Activated naive CD4-positive, alpha-beta T cell treated with anti-CD3 and anti-CD28 coated beads, Interleukin-2, amount 10 ng/mL, durations not matched to agents 7 days and 5 days (primary cell): ENCODE measurements at regions not wholly inside any gene's neighbourhood (a gene's known extent, or its start where the extent isn't known, plus 50 kb on each side); places are given as distances from the start of the nearest gene placed in this dataset.

Source experiments
- CTCF ChIA-PET: fragments of 350-600 bp; sonication (Branson Sonifier 250); formaldehyde crosslinking; loops from one replicate; lab custom pipeline; 2021; ENCODE audit warnings: antibody characterized with exemption; lab: Charles Lee
- DNase-seq: peaks from one replicate; pipeline ENCODE4 v3.0.0-alpha.2; 2020
- H3K27ac Mint-ChIP-seq: one replicate; pipeline ENCODE4 v1.8.0; 2021; ENCODE audit warnings: mild to moderate bottlenecking, moderate library complexity, mixed read lengths
- H3K27me3 Mint-ChIP-seq: one replicate; pipeline ENCODE4 v1.8.0; 2021; ENCODE audit warnings: mild to moderate bottlenecking, mixed read lengths
- H3K36me3 Mint-ChIP-seq: one replicate; pipeline ENCODE4 v1.8.0; 2021; ENCODE audit warnings: mixed read lengths
- H3K4me1 Mint-ChIP-seq: one replicate; pipeline ENCODE4 v1.8.0; 2021; ENCODE audit warnings: mixed read lengths
- H3K4me3 Mint-ChIP-seq: one replicate; pipeline ENCODE4 v1.8.0; 2021; ENCODE audit warnings: mild to moderate bottlenecking, moderate library complexity, mixed read lengths
- H3K9me3 Mint-ChIP-seq: one replicate; pipeline ENCODE4 v1.8.0; 2021; ENCODE audit warnings: mixed read lengths

- no peaks in the 10 kb centered on the region for H3K9me3 Mint-ChIP-seq
- H3K4me1 Mint-ChIP-seq: peaks cover 95% of the 10 kb centered on the region
- no peaks in the 10 kb centered on the region for H3K27me3 Mint-ChIP-seq
- H3K36me3 Mint-ChIP-seq: peaks cover 89% of the 10 kb centered on the region
- DNase-seq: no peak
- CTCF ChIA-PET: interaction anchor here (1.1 to 1.4 kb wide), 2 partner anchors 29 to 36 kb away, joined by 3 to 5 read pairs; no protein-coding TSS in a partner anchor
- H3K27ac Mint-ChIP-seq: peak overlapping the region; percentile 93
- peak overlapping the region; percentile 85 for H3K4me3 Mint-ChIP-seq
These were observed 75.8 kb downstream of the DAD1 start for GRCh38 chr14:22513066-22513812.

DNA sequence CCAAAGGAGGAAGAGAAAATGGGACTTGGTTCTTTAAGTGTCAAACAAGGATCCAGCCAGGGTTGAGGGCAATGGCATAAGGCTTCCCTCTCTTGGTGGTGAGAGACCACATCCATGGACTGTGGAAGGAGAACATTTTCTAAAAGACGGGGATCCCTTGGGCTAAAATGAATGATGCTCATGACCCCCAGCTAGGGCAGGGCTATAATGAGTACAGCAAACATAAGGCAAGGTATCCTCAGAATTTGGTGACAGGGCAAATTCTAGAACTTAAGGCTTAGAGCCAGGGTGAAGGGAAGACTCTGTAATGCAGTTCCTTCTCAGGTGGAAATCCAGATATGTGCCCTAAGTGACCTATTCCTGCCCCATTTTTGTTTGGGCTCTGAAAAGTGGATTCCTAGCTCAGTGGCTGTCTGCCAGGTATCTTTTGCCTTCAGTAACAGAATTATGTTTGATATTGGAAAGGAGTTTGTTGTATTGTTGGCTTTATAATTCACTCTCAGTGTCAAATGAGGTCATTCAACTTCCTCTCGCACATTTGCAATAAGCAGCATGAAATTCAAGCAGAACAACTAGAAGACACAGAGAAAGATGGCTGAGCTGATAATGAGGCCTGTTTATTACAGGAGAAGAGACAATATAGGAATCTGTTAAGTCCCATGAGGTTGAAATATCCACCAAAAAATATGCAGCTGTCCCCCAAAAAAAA lies 76.8 kb downstream of the DAD1 start:
- Mint-ChIP-seq H3K27me3 (no peaks in the 10 kb centered on the region), H3K4me1 (peaks cover 92% of the 10 kb centered on the region), H3K27ac (peak overlapping the region; percentile 93), H3K36me3 (peaks cover 89% of the 10 kb centered on the region), H3K4me3 (peak overlapping the region; percentile 85), H3K9me3 (no peaks in the 10 kb centered on the region)
- no peak for DNase-seq
- CTCF ChIA-PET: interaction anchor here (1.1 kb wide), 1 partner anchor 13 kb away, joined by 5 read pairs; no protein-coding TSS in a partner anchor

GRCh38 chr14:22510527-22511110 lies 78.4 kb downstream of the DAD1 start:
- Mint-ChIP-seq H3K9me3 (no peaks in the 10 kb centered on the region), H3K27me3 (no peaks in the 10 kb centered on the region), H3K4me1 (peaks cover 93% of the 10 kb centered on the region), H3K36me3 (peaks cover 90% of the 10 kb centered on the region), H3K27ac (peak overlapping the region; percentile 93), H3K4me3 (peak overlapping the region; percentile 85)
- DNase-seq: no peak
- CTCF ChIA-PET: interaction anchor here (0.7 to 2.7 kb wide), 5 partner anchors 8 to 59 kb away, joined by 4 to 7 read pairs (median 6); no protein-coding TSS in a partner anchor

DNA sequence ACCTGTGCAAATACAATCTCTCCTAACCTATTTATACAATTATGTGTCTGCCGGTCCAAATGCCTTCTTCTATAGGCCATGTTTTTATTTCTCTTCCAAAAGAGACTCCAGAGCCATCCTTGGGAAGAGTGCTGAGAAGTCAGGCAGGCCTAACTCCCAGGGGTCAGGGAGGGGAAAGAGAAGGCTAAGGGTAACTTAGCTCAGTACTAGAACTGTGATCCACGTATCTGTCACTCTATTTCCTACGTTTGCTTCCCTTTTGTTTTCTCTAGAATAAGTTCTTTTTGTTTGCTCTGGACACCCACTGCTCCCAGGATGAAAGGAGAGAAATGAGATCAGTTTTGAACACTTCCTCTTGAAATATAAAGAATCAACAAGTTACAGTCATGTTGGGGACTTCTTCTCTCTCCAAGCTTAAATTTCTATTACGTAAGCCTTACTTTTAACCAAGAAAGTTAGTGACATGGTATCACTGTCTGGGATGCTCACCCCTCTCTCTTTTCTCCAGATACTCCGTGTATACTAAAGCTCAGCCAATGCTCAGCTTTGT lies 79.2 kb downstream of the DAD1 start:
- CTCF ChIA-PET: interaction anchor here (0.6 to 2.7 kb wide), 8 partner anchors 7 to 867 kb away, joined by 3 to 7 read pairs (median 4); no protein-coding TSS in a partner anchor
- Mint-ChIP-seq H3K27me3 (no peaks in the 10 kb centered on the region), H3K4me3 (peak overlapping the region; percentile 85), H3K36me3 (peaks cover 92% of the 10 kb centered on the region), H3K9me3 (no peaks in the 10 kb centered on the region), H3K27ac (peak overlapping the region; percentile 93), H3K4me1 (peaks cover 87% of the 10 kb centered on the region)
- no peak for DNase-seq

GRCh38 chr14:22509036-22509709 lies 79.9 kb downstream of the DAD1 start:
- CTCF ChIA-PET: interaction anchor here (0.6 to 2.7 kb wide), 12 partner anchors 8 to 867 kb away, joined by 3 to 7 read pairs (median 3); no protein-coding TSS in a partner anchor
- peak overlapping the region; percentile 85 for H3K4me3 Mint-ChIP-seq
- H3K27me3 Mint-ChIP-seq: no peaks in the 10 kb centered on the region
- H3K4me1 Mint-ChIP-seq: peaks cover 86% of the 10 kb centered on the region
- no peaks in the 10 kb centered on the region for H3K9me3 Mint-ChIP-seq
- DNase-seq: no peak
- H3K36me3 Mint-ChIP-seq: peaks cover 94% of the 10 kb centered on the region
- peak overlapping the region; percentile 93 for H3K27ac Mint-ChIP-seq

- Mint-ChIP-seq H3K4me1 (peaks cover 86% of the 10 kb centered on the region), H3K36me3 (peaks cover 95% of the 10 kb centered on the region), H3K27ac (peak overlapping the region; percentile 93), H3K4me3 (peak overlapping the region; percentile 85), H3K27me3 (no peaks in the 10 kb centered on the region), H3K9me3 (no peaks in the 10 kb centered on the region)
- CTCF ChIA-PET: interaction anchor here (0.6 to 2.7 kb wide), 11 partner anchors 9 to 587 kb away, joined by 3 to 7 read pairs (median 3); no protein-coding TSS in a partner anchor
- no peak for DNase-seq
These were observed 80.4 kb downstream of the DAD1 start for GRCh38 chr14:22508662-22509035.

DNA sequence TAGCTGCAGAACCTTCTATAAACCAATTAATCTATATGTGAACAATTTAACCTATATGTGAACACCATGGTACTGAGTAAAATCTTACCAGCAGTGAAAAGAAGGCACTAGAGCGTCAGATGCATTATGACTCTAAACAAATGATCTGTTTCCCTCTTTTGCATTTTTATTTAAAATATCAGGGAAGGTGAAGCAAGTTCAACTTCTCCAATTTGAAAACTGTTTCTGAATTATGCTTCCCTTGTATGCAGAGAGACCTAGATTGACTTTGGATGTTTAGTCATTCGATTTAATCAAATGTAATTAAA lies 80.9 kb downstream of the DAD1 start:
- Mint-ChIP-seq H3K27ac (peak overlapping the region; percentile 93), H3K4me1 (peaks cover 85% of the 10 kb centered on the region), H3K9me3 (no peaks in the 10 kb centered on the region), H3K27me3 (no peaks in the 10 kb centered on the region), H3K36me3 (peaks cover 94% of the 10 kb centered on the region), H3K4me3 (peak overlapping the region; percentile 85)
- CTCF ChIA-PET: interaction anchor here (1.0 to 2.7 kb wide), 7 partner anchors 10 to 61 kb away, joined by 3 to 7 read pairs (median 3); no protein-coding TSS in a partner anchor
- no peak for DNase-seq

GRCh38 chr14:22506778-22507351 lies 82.2 kb downstream of the DAD1 start:
- H3K36me3 Mint-ChIP-seq: peaks cover 96% of the 10 kb centered on the region
- peak overlapping the region; percentile 85 for H3K4me3 Mint-ChIP-seq
- no peaks in the 10 kb centered on the region for H3K9me3 Mint-ChIP-seq
- no peak for DNase-seq
- CTCF ChIA-PET: interaction anchor here (0.9 kb wide), 1 partner anchor 16 kb away, joined by 5 read pairs; no protein-coding TSS in a partner anchor
- peak overlapping the region; percentile 93 for H3K27ac Mint-ChIP-seq
- H3K4me1 Mint-ChIP-seq: peaks cover 81% of the 10 kb centered on the region
- no peaks in the 10 kb centered on the region for H3K27me3 Mint-ChIP-seq

DNA sequence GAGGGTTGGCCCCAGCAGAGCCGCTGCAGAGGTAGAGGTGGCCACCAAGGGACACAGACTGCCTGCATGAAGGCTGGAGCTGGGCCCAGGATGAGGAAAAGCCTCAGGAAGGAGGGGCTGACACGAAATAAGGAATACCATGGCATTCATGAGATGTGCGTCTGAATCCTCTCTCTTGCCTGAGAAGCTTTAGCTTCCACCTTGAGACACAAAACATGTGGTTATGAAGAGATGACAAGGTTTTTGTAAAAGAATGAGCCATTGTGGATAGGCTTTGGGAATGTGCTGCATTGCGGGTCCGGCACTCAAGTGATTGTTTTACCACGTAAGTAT lies 82.7 kb downstream of the DAD1 start:
- Mint-ChIP-seq H3K9me3 (no peaks in the 10 kb centered on the region), H3K27me3 (no peaks in the 10 kb centered on the region), H3K4me3 (peak overlapping the region; percentile 85), H3K4me1 (peaks cover 77% of the 10 kb centered on the region), H3K27ac (peak overlapping the region; percentile 93), H3K36me3 (peaks cover 96% of the 10 kb centered on the region)
- CTCF ChIA-PET: interaction anchor here (1.3 to 1.7 kb wide), 2 partner anchors 27 to 64 kb away, joined by 3 to 6 read pairs; no protein-coding TSS in a partner anchor
- no peak for DNase-seq

GRCh38 chr14:22505697-22506377 lies 83.2 kb downstream of the DAD1 start:
- H3K4me3 Mint-ChIP-seq: peak overlapping the region; percentile 85
- DNase-seq: no peak
- peaks cover 94% of the 10 kb centered on the region for H3K36me3 Mint-ChIP-seq
- H3K27ac Mint-ChIP-seq: peak overlapping the region; percentile 93
- H3K4me1 Mint-ChIP-seq: peaks cover 74% of the 10 kb centered on the region
- CTCF ChIA-PET: interaction anchor here (1.0 to 1.7 kb wide), 4 partner anchors 21 to 65 kb away, joined by 3 to 6 read pairs (median 3); no protein-coding TSS in a partner anchor
- no peaks in the 10 kb centered on the region for H3K9me3 Mint-ChIP-seq
- no peaks in the 10 kb centered on the region for H3K27me3 Mint-ChIP-seq

DNA sequence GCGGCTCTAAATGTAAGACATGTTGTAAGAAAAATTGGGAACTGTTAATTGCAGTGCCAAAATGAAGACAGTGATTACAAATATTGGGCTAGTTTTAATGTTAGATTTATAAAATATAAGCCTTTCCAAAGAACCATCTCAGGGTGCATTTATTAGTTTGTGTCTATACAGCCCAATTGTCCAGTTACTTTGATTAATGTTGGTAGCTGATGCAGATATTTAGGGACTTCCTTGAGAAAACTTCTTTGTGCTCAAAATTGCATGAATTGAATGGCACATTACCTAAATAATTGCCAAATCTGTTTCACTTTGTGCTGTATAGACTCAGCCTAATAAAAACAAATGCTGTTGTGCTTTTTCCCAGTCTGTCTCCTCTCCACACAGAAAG lies 83.7 kb downstream of the DAD1 start:
- peak overlapping the region; percentile 93 for H3K27ac Mint-ChIP-seq
- H3K9me3 Mint-ChIP-seq: no peaks in the 10 kb centered on the region
- peaks cover 94% of the 10 kb centered on the region for H3K36me3 Mint-ChIP-seq
- peaks cover 71% of the 10 kb centered on the region for H3K4me1 Mint-ChIP-seq
- H3K4me3 Mint-ChIP-seq: peak overlapping the region; percentile 85
- CTCF ChIA-PET: interaction anchor here (1.0 to 1.7 kb wide), 4 partner anchors 22 to 65 kb away, joined by 3 to 6 read pairs (median 3); no protein-coding TSS in a partner anchor
- no peak for DNase-seq
- H3K27me3 Mint-ChIP-seq: no peaks in the 10 kb centered on the region

- peak overlapping the region; percentile 84 for H3K4me3 Mint-ChIP-seq
- peaks cover 92% of the 10 kb centered on the region for H3K36me3 Mint-ChIP-seq
- peaks cover 61% of the 10 kb centered on the region for H3K4me1 Mint-ChIP-seq
- H3K9me3 Mint-ChIP-seq: no peaks in the 10 kb centered on the region
- no peak for DNase-seq
- H3K27ac Mint-ChIP-seq: peak overlapping the region; percentile 96
- H3K27me3 Mint-ChIP-seq: no peaks in the 10 kb centered on the region
- CTCF ChIA-PET: interaction anchor here (1.0 kb wide), 1 partner anchor 24 kb away, joined by 3 read pairs; no protein-coding TSS in a partner anchor
These were observed 86.5 kb downstream of the DAD1 start for GRCh38 chr14:22502551-22502950.
